SHP77 treated with DMSO at 0.1 percent for 48 hours (cell line): ENCODE measurements at regions not wholly inside any gene's neighbourhood (a gene's known extent, or its start where the extent isn't known, plus 50 kb on each side); places are given as distances from the start of the nearest gene placed in this dataset.
"Not testable (repeated sequence)": the region's sequence is repeated elsewhere in the genome, so short reads cannot be mapped to it uniquely, and the experiment has no call there.

Source experiments
- DNase-seq: peaks from one replicate; lab custom pipeline; 2025; lab: John Stamatoyannopoulos, UW

- no peak for DNase-seq
Measured at GRCh38 chrX:3440981-3441380, 94.5 kb upstream of the MXRA5 start.

DNA sequence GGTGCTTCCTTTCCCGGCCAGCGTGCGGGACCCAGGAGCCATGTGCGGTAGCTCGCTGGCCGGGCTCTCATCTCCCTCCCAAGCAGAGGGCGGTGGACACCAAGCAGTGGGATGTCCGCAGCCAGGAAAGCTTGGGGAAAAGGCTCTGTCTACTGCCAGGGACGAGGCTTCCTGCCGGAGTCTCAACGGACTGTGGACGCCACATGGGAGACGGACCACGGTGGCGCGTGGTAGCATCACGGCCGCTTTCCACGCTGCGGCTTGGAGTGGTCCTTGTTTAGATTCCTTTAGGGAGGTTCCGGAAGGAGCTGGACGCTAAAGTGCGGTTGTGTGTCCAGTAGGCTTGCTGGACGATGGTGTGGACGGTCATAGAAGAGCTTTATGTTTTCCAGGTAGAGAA lies 89.5 kb upstream of the MXRA5 start:
- DNase-seq: not testable (repeated sequence)

- DNase-seq: no peak
Measured at GRCh38 chrX:3435057-3435456, 88.6 kb upstream of the MXRA5 start.

DNA sequence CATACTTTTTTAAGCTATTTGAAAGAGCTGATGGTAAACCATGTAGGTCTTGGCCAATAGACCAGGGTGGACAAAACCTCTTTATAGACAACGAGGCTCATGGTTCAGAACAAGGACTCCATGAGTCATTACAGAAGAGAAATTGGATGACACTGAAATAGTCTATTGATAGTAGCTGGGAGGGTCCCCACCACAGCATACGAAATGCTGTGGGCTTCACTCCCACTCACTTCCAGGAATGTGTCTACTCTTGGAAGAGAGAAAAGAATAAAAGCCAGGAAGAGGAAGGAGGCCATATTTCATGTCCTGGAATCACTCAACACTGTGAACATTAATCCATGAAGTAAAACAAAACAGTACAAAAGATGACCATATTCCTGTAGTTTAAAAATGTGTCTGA lies 82.3 kb upstream of the MXRA5 start:
- no peak for DNase-seq

DNA sequence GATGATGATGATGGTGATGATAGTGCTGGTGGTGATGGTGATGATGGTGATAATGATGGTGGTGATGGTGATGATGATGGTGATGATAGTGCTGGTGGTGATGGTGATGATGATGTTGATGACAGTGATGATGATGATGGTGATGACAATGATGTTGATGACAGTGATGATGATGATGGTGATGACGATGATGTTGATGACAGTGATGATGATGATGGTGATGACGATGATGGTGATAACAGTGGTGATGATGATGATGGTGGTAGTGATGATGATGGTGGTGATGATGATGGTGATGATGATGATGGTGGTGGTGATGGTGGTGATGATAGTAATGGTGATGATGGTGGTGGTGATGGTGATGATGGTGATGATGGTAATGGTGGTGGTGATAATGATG lies 80.1 kb upstream of the MXRA5 start:
- DNase-seq: no peak

GRCh38 chrX:3425031-3425430 lies 78.6 kb upstream of the MXRA5 start:
- no peak for DNase-seq

GRCh38 chrX:3420316-3420715 lies 73.9 kb upstream of the MXRA5 start:
- DNase-seq: no peak

DNA sequence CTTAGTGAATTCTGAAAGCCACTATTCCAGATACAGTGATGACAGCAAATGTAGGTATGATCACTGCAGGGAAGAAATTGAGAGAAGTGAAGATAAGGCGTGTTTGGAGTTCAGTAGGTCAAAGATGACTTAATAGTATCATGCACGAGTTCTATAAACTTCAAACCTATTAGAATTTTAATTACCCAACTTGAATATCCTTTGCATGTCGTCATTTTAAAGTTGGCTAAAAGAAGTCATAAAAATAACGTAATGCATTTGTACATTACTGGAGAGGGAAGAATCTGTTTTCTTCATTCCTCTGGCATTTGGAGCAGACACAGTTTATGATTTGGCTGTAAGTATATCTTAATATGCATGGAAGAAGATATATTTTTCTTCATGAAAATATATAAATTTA lies 68.6 kb upstream of the MXRA5 start:
- no peak for DNase-seq

DNA sequence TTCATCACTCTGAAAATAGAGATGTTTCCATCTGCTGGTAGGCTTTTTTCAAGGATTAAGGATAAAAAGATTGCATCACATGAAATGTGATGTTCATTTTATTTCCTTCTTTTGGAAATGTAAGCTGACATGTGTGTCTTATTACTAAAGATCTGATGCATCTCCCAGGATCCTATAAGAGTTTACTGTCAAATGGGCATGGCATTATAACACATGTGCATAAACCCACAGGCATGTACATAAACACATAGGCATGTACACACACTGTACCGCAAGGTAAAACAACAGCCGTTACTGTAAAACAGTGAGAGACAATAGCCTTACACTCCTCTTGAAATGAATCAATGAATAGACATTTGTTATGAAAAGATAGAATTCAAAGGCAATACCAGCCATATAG lies 65.2 kb upstream of the MXRA5 start:
- not testable (repeated sequence) for DNase-seq

- not testable (repeated sequence) for DNase-seq
Measured at GRCh38 chrX:3409936-3410335, 63.5 kb upstream of the MXRA5 start.

DNA sequence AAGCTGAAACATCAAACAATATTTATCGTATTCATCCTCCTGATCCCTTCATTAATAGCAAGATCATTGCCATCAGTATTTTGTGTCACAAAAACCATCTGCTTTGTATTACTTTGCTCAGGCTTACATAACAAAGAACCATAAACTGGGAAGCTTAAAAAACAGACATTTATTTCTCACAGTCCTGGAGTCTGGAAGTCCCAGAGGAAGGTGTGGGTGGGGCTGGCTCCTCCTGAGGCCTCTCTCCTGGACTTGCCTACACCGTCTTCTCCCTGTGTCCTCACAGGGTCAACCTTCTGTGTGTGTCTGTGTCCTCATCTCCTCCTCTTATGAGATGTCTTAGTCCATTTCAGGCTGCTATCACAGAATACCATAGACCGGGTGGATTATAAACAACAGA lies 61.3 kb upstream of the MXRA5 start:
- no peak for DNase-seq

- DNase-seq: no peak
Measured at GRCh38 chrX:3407121-3407520, 60.7 kb upstream of the MXRA5 start.

GRCh38 chrX:3403748-3404147 lies 57.3 kb upstream of the MXRA5 start:
- no peak for DNase-seq
